ENCODE measurements at regions not wholly inside any gene's neighbourhood (a gene's known extent, or its start where the extent isn't known, plus 50 kb on each side); places are given as distances from the start of the nearest gene placed in this dataset.

- H3K79me1 ChIP-seq (ENCODE audit: low read length) = no peaks in the 10 kb centered on the region
- H4K12ac ChIP-seq (ENCODE audit: low read depth, low read length) = no peak overlapping the region
- H2BK120ac ChIP-seq (ENCODE audit: insufficient read depth, low read length, poor library complexity) = no peak overlapping the region
- no peak overlapping the region for H2BK5ac ChIP-seq (ENCODE audit: low read depth, low read length, poor library complexity)
- H3K4me3 ChIP-seq (ENCODE audit: low read depth, low read length) = no peak overlapping the region
- H3K18ac ChIP-seq (ENCODE audit: low read length) = no peak overlapping the region
- H3K4ac ChIP-seq (ENCODE audit: low read depth, low read length) = no peak overlapping the region
- no peak overlapping the region for H2AFZ ChIP-seq (ENCODE audit: insufficient read depth, low read length, poor library complexity)
- H3K14ac ChIP-seq (ENCODE audit: low read length) = no peak overlapping the region
- no peak overlapping the region for H4K8ac ChIP-seq (ENCODE audit: low read depth, low read length)
- DNase-seq = no peak
- H3K4me1 ChIP-seq (ENCODE audit: control insufficient read depth in 1 of 2, insufficient read depth in 2 of 2, low read length in 2 of 2) = no peaks in the 10 kb centered on the region
- H3K27me3 ChIP-seq (ENCODE audit: insufficient read depth, low read length) = no peaks in the 10 kb centered on the region
- no peak overlapping the region for H3K9ac ChIP-seq (ENCODE audit: low read length)
- H4K91ac ChIP-seq (ENCODE audit: low read depth, low read length) = no peak overlapping the region
- H3K4me2 ChIP-seq (ENCODE audit: low read length) = no peak overlapping the region
- no peaks in the 10 kb centered on the region for H3K36me3 ChIP-seq (ENCODE audit: control insufficient read depth in 1 of 2, insufficient read depth in 2 of 2, low read length in 2 of 2)
- no peak overlapping the region for H3K27ac ChIP-seq (ENCODE audit: low read depth, low read length)
- H3K23ac ChIP-seq (ENCODE audit: low read length) = no peak overlapping the region
- no peaks in the 10 kb centered on the region for H3K9me3 ChIP-seq (ENCODE audit: insufficient read depth, low read depth, low read length)
- no peak overlapping the region for H2BK12ac ChIP-seq (ENCODE audit: low read length)
- H2AK5ac ChIP-seq (ENCODE audit: low read length) = no peak overlapping the region
- no peaks in the 10 kb centered on the region for H3K79me2 ChIP-seq (ENCODE audit: control insufficient read depth, insufficient read depth, low read length, poor library complexity)
- no CpG with 5 or more reads among the region's 1 CpG for WGBS (ENCODE audit: extremely low coverage, insufficient coverage, insufficient read length)
These were observed 113.0 kb upstream of the NEDD4L start for GRCh38 chr18:57931038-57931437.

- Histone ChIP-seq H3K4me3 (ENCODE audit: low read depth, low read length) (no peak overlapping the region), H3K27me3 (ENCODE audit: insufficient read depth, low read length) (no peaks in the 10 kb centered on the region), H3K79me2 (ENCODE audit: control insufficient read depth, insufficient read depth, low read length, poor library complexity) (no peaks in the 10 kb centered on the region)
These were observed 113.5 kb upstream of the NEDD4L start for GRCh38 chr18:57930476-57930875.

DNA sequence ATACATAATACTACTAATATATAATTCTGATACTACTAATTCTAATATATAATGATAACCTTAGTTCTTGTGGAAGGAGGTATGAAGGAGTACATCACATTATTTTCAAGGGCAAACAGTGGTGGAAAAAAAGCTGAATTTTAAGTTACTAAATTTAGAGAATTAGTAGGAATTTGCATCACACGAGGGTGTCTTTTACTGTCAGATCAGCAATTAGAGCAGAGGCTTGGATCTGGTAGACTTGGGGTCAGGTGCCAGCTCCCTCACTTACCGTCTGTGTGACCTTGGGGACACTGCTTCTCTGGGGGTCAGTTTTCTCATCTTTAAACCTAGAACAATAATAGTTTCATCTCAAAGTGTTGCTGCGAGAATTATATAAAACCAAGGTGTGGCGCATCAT lies 114.1 kb upstream of the NEDD4L start:
- H3K4me2 ChIP-seq (ENCODE audit: low read length) = no peak overlapping the region
- no peak overlapping the region for H2BK120ac ChIP-seq (ENCODE audit: insufficient read depth, low read length, poor library complexity)
- no peak overlapping the region for H4K8ac ChIP-seq (ENCODE audit: low read depth, low read length)
- no peak overlapping the region for H2AK5ac ChIP-seq (ENCODE audit: low read length)
- no peak overlapping the region for H2BK5ac ChIP-seq (ENCODE audit: low read depth, low read length, poor library complexity)
- no peak overlapping the region for H2AFZ ChIP-seq (ENCODE audit: insufficient read depth, low read length, poor library complexity)
- no peak overlapping the region for H3K4me3 ChIP-seq (ENCODE audit: low read depth, low read length)
- H3K4me1 ChIP-seq (ENCODE audit: control insufficient read depth in 1 of 2, insufficient read depth in 2 of 2, low read length in 2 of 2) = no peaks in the 10 kb centered on the region
- H3K27ac ChIP-seq (ENCODE audit: low read depth, low read length) = no peak overlapping the region
- no peak overlapping the region for H3K9ac ChIP-seq (ENCODE audit: low read length)
- no peak overlapping the region for H3K23ac ChIP-seq (ENCODE audit: low read length)
- WGBS (ENCODE audit: extremely low coverage, insufficient coverage, insufficient read length) = no CpG with 5 or more reads among the region's 4 CpGs
- no peak overlapping the region for H4K91ac ChIP-seq (ENCODE audit: low read depth, low read length)
- no peak overlapping the region for H4K12ac ChIP-seq (ENCODE audit: low read depth, low read length)
- no peaks in the 10 kb centered on the region for H3K27me3 ChIP-seq (ENCODE audit: insufficient read depth, low read length)
- H3K4ac ChIP-seq (ENCODE audit: low read depth, low read length) = no peak overlapping the region
- no peaks in the 10 kb centered on the region for H3K36me3 ChIP-seq (ENCODE audit: control insufficient read depth in 1 of 2, insufficient read depth in 2 of 2, low read length in 2 of 2)
- no peak overlapping the region for H2BK12ac ChIP-seq (ENCODE audit: low read length)
- H3K18ac ChIP-seq (ENCODE audit: low read length) = no peak overlapping the region
- no peaks in the 10 kb centered on the region for H3K79me1 ChIP-seq (ENCODE audit: low read length)
- H3K14ac ChIP-seq (ENCODE audit: low read length) = no peak overlapping the region
- DNase-seq = no peak
- no peaks in the 10 kb centered on the region for H3K9me3 ChIP-seq (ENCODE audit: insufficient read depth, low read depth, low read length)
- no peaks in the 10 kb centered on the region for H3K79me2 ChIP-seq (ENCODE audit: control insufficient read depth, insufficient read depth, low read length, poor library complexity)

More at GRCh38 chr18:57930476-57930875, 113.5 kb upstream of the NEDD4L start:
- no peak overlapping the region for H2AFZ ChIP-seq (ENCODE audit: insufficient read depth, low read length, poor library complexity)
- H3K4ac ChIP-seq (ENCODE audit: low read depth, low read length) = no peak overlapping the region
- no peak for DNase-seq
- H4K12ac ChIP-seq (ENCODE audit: low read depth, low read length) = no peak overlapping the region
- no peak overlapping the region for H2AK5ac ChIP-seq (ENCODE audit: low read length)
- H3K23ac ChIP-seq (ENCODE audit: low read length) = no peak overlapping the region
- H2BK12ac ChIP-seq (ENCODE audit: low read length) = no peak overlapping the region
- H4K8ac ChIP-seq (ENCODE audit: low read depth, low read length) = no peak overlapping the region
- no peak overlapping the region for H4K91ac ChIP-seq (ENCODE audit: low read depth, low read length)
- no peak overlapping the region for H3K9ac ChIP-seq (ENCODE audit: low read length)
- H3K9me3 ChIP-seq (ENCODE audit: insufficient read depth, low read depth, low read length) = no peaks in the 10 kb centered on the region
- H2BK5ac ChIP-seq (ENCODE audit: low read depth, low read length, poor library complexity) = no peak overlapping the region
- no peak overlapping the region for H2BK120ac ChIP-seq (ENCODE audit: insufficient read depth, low read length, poor library complexity)
- H3K27ac ChIP-seq (ENCODE audit: low read depth, low read length) = no peak overlapping the region
- H3K18ac ChIP-seq (ENCODE audit: low read length) = no peak overlapping the region
- H3K36me3 ChIP-seq (ENCODE audit: control insufficient read depth in 1 of 2, insufficient read depth in 2 of 2, low read length in 2 of 2) = no peaks in the 10 kb centered on the region
- no peak overlapping the region for H3K4me2 ChIP-seq (ENCODE audit: low read length)
- H3K14ac ChIP-seq (ENCODE audit: low read length) = no peak overlapping the region
- no CpG with 5 or more reads among the region's 6 CpGs for WGBS (ENCODE audit: extremely low coverage, insufficient coverage, insufficient read length)
- H3K4me1 ChIP-seq (ENCODE audit: control insufficient read depth in 1 of 2, insufficient read depth in 2 of 2, low read length in 2 of 2) = no peaks in the 10 kb centered on the region
- no peaks in the 10 kb centered on the region for H3K79me1 ChIP-seq (ENCODE audit: low read length)

DNA sequence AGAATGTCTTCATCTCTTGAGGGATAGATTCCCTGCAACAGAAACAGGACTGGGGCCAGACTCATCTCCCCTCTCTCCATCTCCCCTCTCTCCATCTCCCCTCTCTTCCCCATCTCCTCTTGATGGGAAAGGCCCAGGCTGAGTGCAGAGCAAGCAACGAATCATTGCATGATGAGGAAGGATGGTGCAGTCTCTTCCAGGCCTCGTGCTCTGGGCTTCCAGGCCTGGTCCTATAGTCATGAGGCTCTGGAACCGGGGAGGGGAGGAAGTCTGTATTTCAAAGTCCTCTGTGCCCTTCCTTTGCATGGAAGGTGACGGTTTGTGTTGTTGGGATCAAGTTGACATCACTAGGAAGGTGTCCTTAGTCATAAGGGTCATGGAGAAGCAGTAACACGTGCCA lies 115.6 kb upstream of the NEDD4L start:
- no peak for DNase-seq
- Histone ChIP-seq H3K4me2 (ENCODE audit: low read length) (no peak overlapping the region), H4K91ac (ENCODE audit: low read depth, low read length) (no peak overlapping the region), H2BK12ac (ENCODE audit: low read length) (no peak overlapping the region), H3K14ac (ENCODE audit: low read length) (no peak overlapping the region), H3K36me3 (ENCODE audit: control insufficient read depth in 1 of 2, insufficient read depth in 2 of 2, low read length in 2 of 2) (no peaks in the 10 kb centered on the region), H3K9ac (ENCODE audit: low read length) (no peak overlapping the region), H3K4me1 (ENCODE audit: control insufficient read depth in 1 of 2, insufficient read depth in 2 of 2, low read length in 2 of 2) (no peaks in the 10 kb centered on the region), H3K27me3 (ENCODE audit: insufficient read depth, low read length) (no peaks in the 10 kb centered on the region), H3K18ac (ENCODE audit: low read length) (no peak overlapping the region), H4K12ac (ENCODE audit: low read depth, low read length) (no peak overlapping the region), H3K4me3 (ENCODE audit: low read depth, low read length) (no peak overlapping the region), H2AFZ (ENCODE audit: insufficient read depth, low read length, poor library complexity) (no peak overlapping the region), H3K79me2 (ENCODE audit: control insufficient read depth, insufficient read depth, low read length, poor library complexity) (no peaks in the 10 kb centered on the region), H4K8ac (ENCODE audit: low read depth, low read length) (no peak overlapping the region), H2AK5ac (ENCODE audit: low read length) (no peak overlapping the region), H3K79me1 (ENCODE audit: low read length) (no peaks in the 10 kb centered on the region), H3K4ac (ENCODE audit: low read depth, low read length) (no peak overlapping the region), H2BK120ac (ENCODE audit: insufficient read depth, low read length, poor library complexity) (no peak overlapping the region), H3K9me3 (ENCODE audit: insufficient read depth, low read depth, low read length) (no peaks in the 10 kb centered on the region), H3K27ac (ENCODE audit: low read depth, low read length) (no peak overlapping the region), H2BK5ac (ENCODE audit: low read depth, low read length, poor library complexity) (no peak overlapping the region), H3K23ac (ENCODE audit: low read length) (no peak overlapping the region)
- no CpG with 5 or more reads among the region's 5 CpGs for WGBS (ENCODE audit: extremely low coverage, insufficient coverage, insufficient read length)
